ENCODE measurements at regions not wholly inside any gene's neighbourhood (a gene's known extent, or its start where the extent isn't known, plus 50 kb on each side); places are given as distances from the start of the nearest gene placed in this dataset.

DNA sequence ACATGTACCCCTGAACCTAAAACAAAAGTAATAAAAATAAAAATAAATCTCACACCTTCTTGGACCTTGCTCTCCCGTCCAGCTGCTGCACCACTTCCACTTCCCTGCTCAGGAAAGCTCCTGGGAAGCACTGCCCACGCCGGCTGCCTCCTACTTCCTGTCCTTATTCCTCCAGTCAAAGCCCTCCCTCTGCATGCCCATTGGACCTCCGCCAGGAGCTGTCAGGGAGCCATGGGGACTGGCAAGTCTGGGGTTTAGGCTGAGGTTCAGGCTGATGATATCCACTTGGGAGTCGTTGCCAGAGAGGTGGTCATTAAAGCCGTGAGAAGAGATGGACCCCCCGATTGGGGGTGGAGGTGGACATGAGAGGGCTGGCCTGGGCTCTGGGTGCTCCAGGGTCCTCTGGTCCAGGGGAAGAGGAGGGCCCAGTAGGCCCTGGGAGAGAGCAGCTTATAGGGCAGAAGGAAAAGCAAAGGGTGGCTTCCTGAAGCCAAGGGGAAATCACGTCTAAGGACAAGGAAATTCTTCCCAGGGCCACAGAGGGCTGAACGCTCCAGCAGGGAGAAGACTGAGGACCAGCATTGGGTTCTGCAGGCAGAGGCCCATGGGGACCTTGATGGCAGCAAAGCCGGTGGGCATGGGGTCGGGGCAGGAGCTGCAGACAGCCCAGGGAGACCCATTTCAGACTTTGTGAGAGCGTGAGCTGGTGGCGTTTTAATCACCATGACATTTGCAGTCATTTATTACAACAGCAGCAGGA, 78.7 kb downstream of the FZD10 start:
- H3K4me3 ChIP-seq (ENCODE audit: low read length) = no peak overlapping the region
- no peaks in the 10 kb centered on the region for H3K36me3 ChIP-seq (ENCODE audit: insufficient read depth, low read depth, low read length)
- H3K27ac ChIP-seq (ENCODE audit: low read length) = no peak overlapping the region

DNA sequence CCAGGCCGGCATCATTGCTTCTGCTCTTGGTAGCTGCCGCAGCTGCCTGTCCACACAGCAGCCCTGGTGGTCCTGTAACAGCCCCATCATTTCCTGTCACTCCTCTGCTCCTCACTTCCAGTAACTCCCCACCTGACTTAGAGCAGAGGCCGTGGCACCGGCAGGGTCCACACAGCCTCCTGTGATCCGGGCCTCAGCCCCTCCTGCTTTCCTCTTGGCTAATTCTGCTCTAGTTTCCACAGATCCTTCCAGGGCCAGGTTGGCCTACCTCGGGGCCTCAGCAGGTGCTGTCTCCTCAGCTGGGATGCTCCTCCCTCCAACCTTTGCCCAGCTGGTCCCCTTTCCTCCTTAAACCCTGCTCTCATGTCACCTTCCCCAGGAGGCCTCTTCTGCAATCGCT, 80.2 kb downstream of the FZD10 start:
- H3K4me1 ChIP-seq (ENCODE audit: insufficient read depth, low read length) = no peaks in the 10 kb centered on the region
- no peak overlapping the region for H3K4me3 ChIP-seq (ENCODE audit: low read length)
- no peaks in the 10 kb centered on the region for H3K9me3 ChIP-seq (ENCODE audit: insufficient read depth, low read depth, low read length)
- no peak overlapping the region for H3K9ac ChIP-seq (ENCODE audit: low read depth, low read length)
- no peak overlapping the region for H3K27ac ChIP-seq (ENCODE audit: low read length)
- peaks cover 22% of the 10 kb centered on the region for H3K27me3 ChIP-seq (ENCODE audit: insufficient read depth, low read length)
- H3K36me3 ChIP-seq (ENCODE audit: insufficient read depth, low read depth, low read length) = no peaks in the 10 kb centered on the region

More for the DNA sequence above, 78.7 kb downstream of the FZD10 start:
- Histone ChIP-seq H3K9me3 (ENCODE audit: insufficient read depth, low read depth, low read length) (no peaks in the 10 kb centered on the region), H3K27me3 (ENCODE audit: insufficient read depth, low read length) (peaks cover 37% of the 10 kb centered on the region), H3K9ac (ENCODE audit: low read depth, low read length) (no peak overlapping the region), H3K4me1 (ENCODE audit: insufficient read depth, low read length) (no peaks in the 10 kb centered on the region)

DNA sequence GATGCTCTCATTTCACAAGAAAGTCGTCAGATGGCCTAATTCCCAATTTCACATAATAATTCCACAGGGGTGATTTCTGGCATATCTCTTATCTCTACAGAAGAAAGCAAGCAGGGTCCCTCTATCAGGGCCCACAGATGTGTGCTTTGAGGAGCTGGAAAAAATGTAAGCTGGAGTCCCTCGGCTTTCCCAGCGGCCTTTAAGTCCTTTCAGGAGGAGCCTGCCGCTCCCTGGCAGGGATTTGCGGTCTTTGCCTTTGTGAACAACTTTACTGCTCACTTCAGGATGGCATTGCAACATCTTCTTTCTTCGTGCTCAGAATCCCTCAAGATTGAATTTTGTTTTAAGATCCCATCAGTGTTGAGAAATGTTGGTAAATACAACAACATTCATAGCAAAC, 83.0 kb downstream of the FZD10 start:
- no peaks in the 10 kb centered on the region for H3K36me3 ChIP-seq (ENCODE audit: insufficient read depth, low read depth, low read length)
- no peak overlapping the region for H3K4me3 ChIP-seq (ENCODE audit: low read length)
- no peaks in the 10 kb centered on the region for H3K4me1 ChIP-seq (ENCODE audit: insufficient read depth, low read length)
- no peak overlapping the region for H3K9ac ChIP-seq (ENCODE audit: low read depth, low read length)
- no peaks in the 10 kb centered on the region for H3K9me3 ChIP-seq (ENCODE audit: insufficient read depth, low read depth, low read length)
- peaks cover 13% of the 10 kb centered on the region for H3K27me3 ChIP-seq (ENCODE audit: insufficient read depth, low read length)
- no peak overlapping the region for H3K27ac ChIP-seq (ENCODE audit: low read length)

DNA sequence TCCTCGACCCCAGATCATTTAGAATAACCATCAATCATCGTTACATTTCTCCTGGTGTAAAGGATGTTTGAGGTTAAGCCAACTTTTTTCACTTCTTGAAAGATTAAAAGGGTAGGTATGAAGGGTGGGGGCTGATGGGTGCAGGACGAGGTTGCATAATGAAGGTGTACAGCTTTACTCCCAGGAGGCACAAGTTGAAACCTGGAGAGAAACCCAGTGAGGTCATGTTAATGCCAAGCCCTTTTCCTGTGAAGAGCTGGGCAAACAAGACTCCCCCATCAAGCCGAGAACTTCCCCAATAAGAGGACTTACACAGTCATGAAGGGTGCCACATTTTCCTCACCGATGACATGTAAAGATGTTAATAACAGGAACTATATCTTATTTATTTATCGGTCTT, 84.3 kb downstream of the FZD10 start:
- Histone ChIP-seq H3K27me3 (ENCODE audit: insufficient read depth, low read length) (peaks cover 13% of the 10 kb centered on the region), H3K4me1 (ENCODE audit: insufficient read depth, low read length) (no peaks in the 10 kb centered on the region), H3K4me3 (ENCODE audit: low read length) (no peak overlapping the region), H3K9ac (ENCODE audit: low read depth, low read length) (no peak overlapping the region), H3K36me3 (ENCODE audit: insufficient read depth, low read depth, low read length) (no peaks in the 10 kb centered on the region), H3K9me3 (ENCODE audit: insufficient read depth, low read depth, low read length) (no peaks in the 10 kb centered on the region), H3K27ac (ENCODE audit: low read length) (no peak overlapping the region)

DNA sequence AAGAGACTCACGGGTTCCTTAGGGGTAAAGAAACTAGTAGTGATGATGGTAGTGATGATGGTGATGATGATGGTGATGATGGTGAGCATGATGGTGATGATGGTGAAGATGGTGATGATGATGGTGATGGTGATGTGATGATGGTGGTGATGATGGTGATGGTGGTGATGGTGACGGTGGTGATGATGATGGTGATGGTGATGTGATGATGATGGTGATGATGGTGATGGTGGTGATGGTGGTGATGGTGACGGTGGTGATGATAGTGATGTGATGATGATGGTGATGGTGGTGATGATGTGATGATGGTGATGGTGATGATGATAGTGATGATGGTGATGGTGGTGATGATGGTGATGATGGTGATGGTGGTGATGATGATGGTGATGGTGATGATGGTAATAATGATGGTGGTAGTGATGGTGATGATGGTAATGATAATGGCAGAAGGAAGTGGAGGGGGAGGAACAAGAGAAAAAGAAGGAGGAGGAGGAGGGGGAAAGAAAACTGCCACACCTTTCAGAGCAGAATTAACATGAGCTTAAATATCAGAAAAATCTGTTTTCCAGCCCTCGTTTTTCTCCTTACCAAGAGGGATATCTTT, 85.5 kb downstream of the FZD10 start:
- Histone ChIP-seq H3K9ac (ENCODE audit: low read depth, low read length) (no peak overlapping the region), H3K4me1 (ENCODE audit: insufficient read depth, low read length) (no peaks in the 10 kb centered on the region), H3K36me3 (ENCODE audit: insufficient read depth, low read depth, low read length) (no peaks in the 10 kb centered on the region), H3K9me3 (ENCODE audit: insufficient read depth, low read depth, low read length) (no peaks in the 10 kb centered on the region), H3K27ac (ENCODE audit: low read length) (no peak overlapping the region), H3K4me3 (ENCODE audit: low read length) (no peak overlapping the region), H3K27me3 (ENCODE audit: insufficient read depth, low read length) (peaks cover 13% of the 10 kb centered on the region)

DNA sequence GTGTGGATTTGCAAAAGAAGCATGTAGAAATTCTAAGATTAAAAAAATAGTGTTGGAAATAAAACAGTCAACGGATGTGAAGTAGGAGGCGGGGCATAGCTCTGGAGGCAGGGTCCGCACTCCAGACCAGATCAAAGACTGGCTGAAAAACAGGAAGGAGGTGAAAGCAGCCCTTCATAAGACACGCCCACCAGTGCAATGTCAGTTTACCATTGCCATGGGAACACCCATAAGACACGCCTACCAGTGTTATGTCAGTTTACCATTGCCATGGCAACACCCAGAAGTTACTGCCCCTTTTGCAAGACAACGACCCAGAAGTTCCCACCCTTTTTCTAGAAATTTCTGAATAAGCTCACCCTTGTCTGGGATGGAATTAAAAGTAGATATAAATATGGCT, 87.1 kb downstream of the FZD10 start:
- H3K4me3 ChIP-seq (ENCODE audit: low read length) = no peak overlapping the region

DNA sequence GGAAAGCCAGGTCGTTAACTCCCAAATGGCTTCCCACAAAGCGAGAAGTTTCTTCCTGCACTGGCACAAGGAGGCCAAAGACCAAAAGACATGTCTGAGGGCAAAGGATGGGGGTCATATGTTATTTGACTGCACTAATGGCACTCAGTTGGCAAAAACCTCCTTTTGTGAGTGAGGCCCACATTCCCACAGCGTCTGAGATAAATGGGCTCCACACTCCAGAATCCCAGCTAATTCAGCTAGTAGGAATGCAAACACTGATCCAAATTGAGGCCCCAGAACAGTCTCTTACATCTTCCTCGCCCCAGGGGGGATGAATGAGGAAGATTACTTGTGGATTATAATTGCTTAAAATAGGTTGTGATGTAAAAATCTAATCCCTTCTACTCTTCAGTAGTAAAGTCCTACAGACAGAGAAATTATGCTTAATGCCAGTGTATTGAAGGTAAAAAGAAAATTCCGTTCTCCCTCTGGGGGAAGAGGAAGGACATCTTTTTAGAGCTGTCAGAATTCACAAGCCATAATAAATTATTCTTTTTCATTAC, 86.4 kb upstream of the PIWIL1 start:
- Histone ChIP-seq H3K9me3 (ENCODE audit: insufficient read depth, low read depth, low read length) (no peaks in the 10 kb centered on the region), H3K36me3 (ENCODE audit: insufficient read depth, low read depth, low read length) (no peaks in the 10 kb centered on the region), H3K27ac (ENCODE audit: low read length) (no peak overlapping the region), H3K27me3 (ENCODE audit: insufficient read depth, low read length) (no peaks in the 10 kb centered on the region), H3K4me3 (ENCODE audit: low read length) (no peak overlapping the region), H3K9ac (ENCODE audit: low read depth, low read length) (no peak overlapping the region), H3K4me1 (ENCODE audit: insufficient read depth, low read length) (no peaks in the 10 kb centered on the region)

More for the DNA sequence above, 87.1 kb downstream of the FZD10 start:
- Histone ChIP-seq H3K4me1 (ENCODE audit: insufficient read depth, low read length) (no peaks in the 10 kb centered on the region), H3K27ac (ENCODE audit: low read length) (no peak overlapping the region), H3K9me3 (ENCODE audit: insufficient read depth, low read depth, low read length) (no peaks in the 10 kb centered on the region), H3K27me3 (ENCODE audit: insufficient read depth, low read length) (peaks cover 4% of the 10 kb centered on the region; the same call in 1 of the 2 replicates), H3K36me3 (ENCODE audit: insufficient read depth, low read depth, low read length) (no peaks in the 10 kb centered on the region), H3K9ac (ENCODE audit: low read depth, low read length) (no peak overlapping the region)

DNA sequence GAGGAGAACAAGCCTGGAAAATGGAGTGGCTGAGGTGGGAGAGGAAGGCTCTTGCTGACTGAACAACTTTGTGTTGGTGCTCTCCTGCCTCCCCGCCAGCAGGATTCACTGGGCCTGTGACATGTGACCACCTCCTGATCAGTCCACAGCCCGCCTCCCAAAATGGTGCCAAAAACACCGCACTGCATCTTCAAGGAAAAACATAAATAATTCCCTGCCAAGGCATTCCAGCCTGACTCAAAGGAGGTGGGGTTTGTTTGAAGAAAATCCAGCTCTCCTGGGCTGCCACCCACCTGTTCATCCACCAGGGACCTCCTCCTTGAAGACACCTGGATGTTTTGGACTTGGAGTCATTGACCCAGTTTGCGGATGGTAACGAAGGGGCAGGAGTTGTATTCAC, 83.8 kb upstream of the PIWIL1 start:
- no peak overlapping the region for H3K27ac ChIP-seq (ENCODE audit: low read length)
- no peak overlapping the region for H3K9ac ChIP-seq (ENCODE audit: low read depth, low read length)
- H3K27me3 ChIP-seq (ENCODE audit: insufficient read depth, low read length) = 0 out of 2 replicates have a peak, but pooled peaks cover 4% of the 10 kb centered on the region
- H3K4me1 ChIP-seq (ENCODE audit: insufficient read depth, low read length) = no peaks in the 10 kb centered on the region
- H3K4me3 ChIP-seq (ENCODE audit: low read length) = no peak overlapping the region
- no peaks in the 10 kb centered on the region for H3K36me3 ChIP-seq (ENCODE audit: insufficient read depth, low read depth, low read length)
- no peaks in the 10 kb centered on the region for H3K9me3 ChIP-seq (ENCODE audit: insufficient read depth, low read depth, low read length)

DNA sequence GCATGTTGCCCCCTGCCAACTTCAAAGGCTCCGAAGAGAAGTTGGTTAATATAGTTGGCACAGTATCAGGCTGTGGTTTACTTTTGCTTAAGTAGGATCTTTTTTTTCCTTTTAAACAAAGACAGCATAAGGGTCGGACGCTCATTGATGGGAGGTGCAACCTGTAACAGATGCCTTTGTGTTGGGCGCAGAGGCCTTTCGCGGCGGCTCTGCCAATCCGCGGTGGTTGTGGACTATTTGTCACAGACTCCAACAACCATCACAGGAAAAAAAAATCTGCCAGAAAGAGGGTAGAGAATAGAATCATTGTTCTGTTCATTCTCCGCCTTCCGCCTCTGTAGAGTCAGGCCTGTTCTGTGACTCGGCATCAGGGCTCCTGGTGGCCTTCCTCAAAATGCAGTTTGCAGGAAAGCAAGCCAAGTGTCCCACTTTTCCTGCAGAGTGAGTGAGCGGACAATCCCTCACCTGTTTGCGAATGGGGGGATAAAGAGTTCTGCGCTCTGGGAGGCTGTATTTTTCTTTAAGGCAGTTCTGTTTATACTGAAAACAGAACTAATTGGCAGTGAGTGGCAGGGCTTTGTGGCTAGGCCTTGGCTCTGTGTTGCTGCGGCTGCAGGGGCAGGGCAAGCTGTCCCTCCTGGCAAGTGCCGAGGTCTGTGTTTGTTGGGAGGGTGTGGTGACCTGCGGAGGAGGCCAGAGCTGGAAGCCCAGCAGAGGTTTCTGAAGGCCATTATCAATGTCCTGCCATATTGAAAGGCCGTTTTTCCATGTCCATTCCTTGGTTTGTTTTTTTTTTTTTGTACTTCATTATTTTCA, 83.0 kb upstream of the PIWIL1 start:
- no peak overlapping the region for H3K9ac ChIP-seq (ENCODE audit: low read depth, low read length)
- no peaks in the 10 kb centered on the region for H3K36me3 ChIP-seq (ENCODE audit: insufficient read depth, low read depth, low read length)
- H3K4me3 ChIP-seq (ENCODE audit: low read length) = no peak overlapping the region

DNA sequence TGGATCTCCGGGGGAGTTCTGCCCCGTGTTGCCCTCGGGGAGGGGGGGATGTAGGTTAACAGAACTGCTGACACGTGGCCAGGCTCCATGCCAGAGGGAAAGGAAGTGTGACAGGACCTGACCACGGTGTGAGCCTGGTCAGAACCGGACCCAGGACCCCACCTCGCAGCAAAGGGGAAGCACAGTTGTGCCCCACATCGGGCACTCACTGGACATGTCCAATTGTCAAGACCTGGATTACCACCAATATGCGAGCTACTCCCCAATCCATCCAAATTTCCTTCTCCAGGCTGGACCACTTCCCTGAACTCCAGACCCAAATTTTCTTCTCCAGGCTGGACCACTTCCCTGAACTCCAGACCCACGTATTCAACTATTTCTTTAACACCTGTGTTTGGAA, 78.8 kb upstream of the PIWIL1 start:
- Histone ChIP-seq H3K27me3 (ENCODE audit: insufficient read depth, low read length) (peaks cover 41% of the 10 kb centered on the region), H3K4me3 (ENCODE audit: low read length) (no peak overlapping the region), H3K4me1 (ENCODE audit: insufficient read depth, low read length) (no peaks in the 10 kb centered on the region), H3K36me3 (ENCODE audit: insufficient read depth, low read depth, low read length) (no peaks in the 10 kb centered on the region), H3K9ac (ENCODE audit: low read depth, low read length) (no peak overlapping the region), H3K27ac (ENCODE audit: low read length) (no peak overlapping the region), H3K9me3 (ENCODE audit: insufficient read depth, low read depth, low read length) (no peaks in the 10 kb centered on the region)

More for the DNA sequence above, 83.0 kb upstream of the PIWIL1 start:
- Histone ChIP-seq H3K27me3 (ENCODE audit: insufficient read depth, low read length) (peaks cover 12% of the 10 kb centered on the region; the same call in 1 of the 2 replicates), H3K27ac (ENCODE audit: low read length) (no peak overlapping the region), H3K9me3 (ENCODE audit: insufficient read depth, low read depth, low read length) (no peaks in the 10 kb centered on the region), H3K4me1 (ENCODE audit: insufficient read depth, low read length) (no peaks in the 10 kb centered on the region)

DNA sequence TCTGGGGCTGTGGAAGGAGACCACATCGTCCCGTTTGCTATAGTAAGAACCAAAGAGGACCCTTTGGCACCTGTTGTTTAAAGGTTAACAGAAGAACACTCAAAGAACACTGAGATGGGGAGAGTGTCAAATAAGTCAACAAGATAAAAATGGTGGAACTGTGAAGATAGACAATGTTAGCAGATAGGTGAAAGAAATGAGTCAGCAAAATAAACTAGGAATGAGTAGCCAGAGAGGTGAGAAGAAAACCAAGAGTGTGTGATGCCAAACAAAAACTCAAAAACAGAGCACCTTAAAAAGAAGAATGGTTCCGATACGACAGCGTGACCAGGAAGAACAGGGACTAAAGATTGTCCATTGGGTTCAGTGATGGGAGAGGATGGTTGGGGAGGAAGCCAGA, 74.7 kb upstream of the PIWIL1 start:
- H3K27me3 ChIP-seq (ENCODE audit: insufficient read depth, low read length) = peaks cover 67% of the 10 kb centered on the region
- no peaks in the 10 kb centered on the region for H3K36me3 ChIP-seq (ENCODE audit: insufficient read depth, low read depth, low read length)
- no peak overlapping the region for H3K4me3 ChIP-seq (ENCODE audit: low read length)
- no peaks in the 10 kb centered on the region for H3K4me1 ChIP-seq (ENCODE audit: insufficient read depth, low read length)
- no peak overlapping the region for H3K9ac ChIP-seq (ENCODE audit: low read depth, low read length)
- no peaks in the 10 kb centered on the region for H3K9me3 ChIP-seq (ENCODE audit: insufficient read depth, low read depth, low read length)
- no peak overlapping the region for H3K27ac ChIP-seq (ENCODE audit: low read length)

Measured in iPS-20b (cell line).